ENCODE measurements at regions not wholly inside any gene's neighbourhood (a gene's known extent, or its start where the extent isn't known, plus 50 kb on each side); places are given as distances from the start of the nearest gene placed in this dataset.

GRCh38 chr2:53127061-53127650 lies 640.4 kb upstream of the CHAC2 start:
- ChIA-PET POLR2A (no interaction called here), CTCF (no interaction called here)
- Histone ChIP-seq H3K27ac (no peak overlapping the region), H3K4me3 (no peak overlapping the region), H3K4me1 (peaks cover 5% of the 10 kb centered on the region; the same call in 1 of the 3 replicates), H3K4me2 (no peak overlapping the region), H3K9me3 (no peaks in the 10 kb centered on the region)
- DNase-seq (ENCODE audit: low read depth in 1 of 2, low spot score in 1 of 2) (no peak), FAIRE-seq (no peak), ATAC-seq (no peak)
- WGBS (ENCODE audit: missing lambda C conversion rate) = 46% methylated on average over 5 of the region's 5 CpGs
- TF ChIP-seq FOSL2 (IDR thresholded peaks at IDR 0.05) (no peak), FOSL2 (CRISPR knock-in tag; IDR thresholded peaks at IDR 0.05) (no peak), HOXA7 (CRISPR knock-in tag; IDR thresholded peaks at IDR 0.05) (no peak), USF2 (IDR thresholded peaks at IDR 0.05) (no peak), HMGXB4 (CRISPR knock-in tag; IDR thresholded peaks at IDR 0.05; ENCODE audit: borderline replicate concordance) (no peak), HES2 (IDR thresholded peaks at IDR 0.05) (no peak), ZNF302 (CRISPR knock-in tag; IDR thresholded peaks at IDR 0.05) (no peak)
- TF ChIP-seq, protein P1, sequence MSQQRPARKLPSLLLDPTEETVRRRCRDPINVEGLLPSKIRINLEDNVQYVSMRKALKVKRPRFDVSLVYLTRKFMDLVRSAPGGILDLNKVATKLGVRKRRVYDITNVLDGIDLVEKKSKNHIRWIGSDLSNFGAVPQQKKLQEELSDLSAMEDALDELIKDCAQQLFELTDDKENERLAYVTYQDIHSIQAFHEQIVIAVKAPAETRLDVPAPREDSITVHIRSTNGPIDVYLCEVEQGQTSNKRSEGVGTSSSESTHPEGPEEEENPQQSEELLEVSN (IDR thresholded peaks at IDR 0.05; ENCODE audit: borderline replicate concordance, low read depth) = no peak

GRCh38 chr2:53114991-53115390 lies 652.6 kb upstream of the CHAC2 start:
- WGBS (ENCODE audit: missing lambda C conversion rate) = 57% methylated on average over 1 of the region's 1 CpG
- CTCF ChIA-PET = interaction anchor here (1.2 kb wide), 1 partner anchor 9 kb away, joined by 3 read pairs; no protein-coding TSS in a partner anchor
- no peak for TF ChIP-seq ELK1 (IDR thresholded peaks at IDR 0.05; ENCODE audit: low read depth, low read length)
- TF ChIP-seq HMGXB4 (CRISPR knock-in tag; IDR thresholded peaks at IDR 0.05; ENCODE audit: borderline replicate concordance) = no peak
- TF ChIP-seq FOXS1 (CRISPR knock-in tag; IDR thresholded peaks at IDR 0.05) = no peak
- no peak for TF ChIP-seq RARB (CRISPR knock-in tag; IDR thresholded peaks at IDR 0.05)
- TF ChIP-seq MAFK (IDR thresholded peaks at IDR 0.05; ENCODE audit: partially characterized antibody) = no peak
- no peak for TF ChIP-seq BHLHE40 (IDR thresholded peaks at IDR 0.05; ENCODE audit: low read depth, low read length)
- TF ChIP-seq GATA3 (IDR thresholded peaks at IDR 0.05; ENCODE audit: borderline replicate concordance) = no peak
- TF ChIP-seq CBX8 (IDR thresholded peaks at IDR 0.05) = no peak
- no peak for TF ChIP-seq HEYL (CRISPR knock-in tag; IDR thresholded peaks at IDR 0.05)
- no peak for TF ChIP-seq EHMT2 (IDR thresholded peaks at IDR 0.05; ENCODE audit: low read depth)
- TF ChIP-seq HDAC2 (IDR thresholded peaks at IDR 0.05) = no peak
- TF ChIP-seq RNF2 (IDR thresholded peaks at IDR 0.05; ENCODE audit: borderline replicate concordance, low read depth) = no peak
- TF ChIP-seq CEBPB (IDR thresholded peaks at IDR 0.05) = no peak
- Histone ChIP-seq H3K4me1 (no peaks in the 10 kb centered on the region), H3K9me3 (no peaks in the 10 kb centered on the region), H3K4me2 (no peak overlapping the region), H3K27ac (no peak overlapping the region), H3K4me3 (no peak overlapping the region)
- FAIRE-seq = no peak
- POLR2A ChIA-PET = no interaction called here
- no peak for DNase-seq (ENCODE audit: low read depth in 1 of 2, low spot score in 1 of 2)
- ATAC-seq = no peak

Measured in A549 (cell line).